SU-DHL-6 (cell line): ENCODE measurements at regions not wholly inside any gene's neighbourhood (a gene's known extent, or its start where the extent isn't known, plus 50 kb on each side); places are given as distances from the start of the nearest gene placed in this dataset.

Experiments used
- CTCF ChIP-seq: fragments of 200-600 bp; sonication (generic); IDR thresholded peaks from one replicate; pipeline ENCODE4 v1.5.1; 2017; ENCODE audit warnings: antibody characterized with exemption, mild to moderate bottlenecking, low read length, moderate library complexity; ENCODE audit not compliant: insufficient read depth, poor library complexity, severe bottlenecking
- EZH2phosphoT487 ChIP-seq: fragments of 200-600 bp; sonication (generic), shearing (Covaris generic); conservative IDR thresholded peaks from 2 replicates; pipeline ENCODE4 v1.6.1; 2018; ENCODE audit warnings: mild to moderate bottlenecking, antibody characterized with exemption, low read length, moderate library complexity, mixed read lengths

GRCh38 chr20:52552181-52552872 lies 360.7 kb upstream of the ZFP64 start:
- TF ChIP-seq CTCF = no peak
- no peak for TF ChIP-seq EZH2phosphoT487
